H1 (cell line): ENCODE measurements at regions not wholly inside any gene's neighbourhood (a gene's known extent, or its start where the extent isn't known, plus 50 kb on each side); places are given as distances from the start of the nearest gene placed in this dataset.

ENCODE experiments used
- BRCA1 ChIP-seq: IDR thresholded peaks from 2 replicates; pipeline ENCODE4 v1.6.1; 2012; ENCODE audit warnings: low read depth, low read length, improper control_type of control experiment
- EGR1 ChIP-seq: IDR thresholded peaks from 2 replicates; pipeline ENCODE4 v1.6.1; 2011; ENCODE audit warnings: low read depth, low read length, borderline replicate concordance
- JUN ChIP-seq: IDR thresholded peaks from 2 replicates; pipeline ENCODE4 v1.6.1; 2011; ENCODE audit warnings: low read depth, mild to moderate bottlenecking, improper control_type of control experiment, low read length
- MAFK ChIP-seq: IDR thresholded peaks from 2 replicates; pipeline ENCODE4 v1.6.1; 2012; ENCODE audit warnings: low read depth, mild to moderate bottlenecking, improper control_type of control experiment, low read length
- RXRA ChIP-seq: IDR thresholded peaks from 2 replicates; pipeline ENCODE4 v1.6.1; 2011; ENCODE audit warnings: low read depth, mild to moderate bottlenecking, low read length, moderate library complexity; ENCODE audit not compliant: insufficient read depth
- TAF1 ChIP-seq: IDR thresholded peaks from 2 replicates; pipeline ENCODE4 v1.6.1; 2011; ENCODE audit warnings: mild to moderate bottlenecking, low read depth, low read length
- TF ChIP-seq, protein P1 (sequence below), 3 experiments: IDR thresholded peaks; 1 replicate in 2 of 3; 2 replicates in 1 of 3; pipeline versions ENCODE4 v1.5.1 to v1.6.1; 2011; ENCODE audit warnings: low read length in 3 of 3, mild to moderate bottlenecking in 3 of 3, inconsistent platforms in 2 of 3, low read depth in 1 of 3, moderate library complexity in 1 of 3; ENCODE audit not compliant: insufficient read depth in 1 of 3; ENCODE audit errors: control extremely low read depth in 1 of 3
- TF ChIP-seq, protein P2 (sequence below): IDR thresholded peaks from 2 replicates; pipeline ENCODE4 v1.6.1; 2011; ENCODE audit warnings: low read length, improper control_type of control experiment

DNA sequence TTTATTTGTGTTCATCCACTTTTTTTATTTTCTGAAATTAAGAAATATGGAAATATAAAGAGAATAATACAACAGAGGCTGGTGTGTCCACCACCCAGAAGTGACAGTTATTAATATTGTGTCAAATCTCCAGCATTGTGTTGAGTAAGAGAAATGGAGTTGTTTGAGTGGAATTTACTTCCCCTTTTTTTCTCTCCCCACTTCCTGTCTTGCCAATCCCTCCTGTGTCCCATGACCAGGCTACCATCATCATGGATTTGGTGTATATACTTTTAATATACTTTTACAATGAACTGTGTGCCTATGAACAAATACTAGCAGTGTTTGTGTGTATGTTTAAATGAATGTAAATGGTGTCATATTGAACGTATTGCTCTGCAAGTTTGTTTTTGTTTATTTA lies 276.9 kb upstream of the SKOR2 start:
- no peak for TF ChIP-seq JUN
- no peak for TF ChIP-seq MAFK
- TF ChIP-seq, protein P1, sequence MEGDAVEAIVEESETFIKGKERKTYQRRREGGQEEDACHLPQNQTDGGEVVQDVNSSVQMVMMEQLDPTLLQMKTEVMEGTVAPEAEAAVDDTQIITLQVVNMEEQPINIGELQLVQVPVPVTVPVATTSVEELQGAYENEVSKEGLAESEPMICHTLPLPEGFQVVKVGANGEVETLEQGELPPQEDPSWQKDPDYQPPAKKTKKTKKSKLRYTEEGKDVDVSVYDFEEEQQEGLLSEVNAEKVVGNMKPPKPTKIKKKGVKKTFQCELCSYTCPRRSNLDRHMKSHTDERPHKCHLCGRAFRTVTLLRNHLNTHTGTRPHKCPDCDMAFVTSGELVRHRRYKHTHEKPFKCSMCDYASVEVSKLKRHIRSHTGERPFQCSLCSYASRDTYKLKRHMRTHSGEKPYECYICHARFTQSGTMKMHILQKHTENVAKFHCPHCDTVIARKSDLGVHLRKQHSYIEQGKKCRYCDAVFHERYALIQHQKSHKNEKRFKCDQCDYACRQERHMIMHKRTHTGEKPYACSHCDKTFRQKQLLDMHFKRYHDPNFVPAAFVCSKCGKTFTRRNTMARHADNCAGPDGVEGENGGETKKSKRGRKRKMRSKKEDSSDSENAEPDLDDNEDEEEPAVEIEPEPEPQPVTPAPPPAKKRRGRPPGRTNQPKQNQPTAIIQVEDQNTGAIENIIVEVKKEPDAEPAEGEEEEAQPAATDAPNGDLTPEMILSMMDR (IDR thresholded peaks at IDR 0.05; ENCODE audit: control extremely low read depth in 1 of 3, insufficient read depth in 1 of 3, low read depth in 1 of 3, low read length in 3 of 3), result no peak
- TF ChIP-seq, protein P2, sequence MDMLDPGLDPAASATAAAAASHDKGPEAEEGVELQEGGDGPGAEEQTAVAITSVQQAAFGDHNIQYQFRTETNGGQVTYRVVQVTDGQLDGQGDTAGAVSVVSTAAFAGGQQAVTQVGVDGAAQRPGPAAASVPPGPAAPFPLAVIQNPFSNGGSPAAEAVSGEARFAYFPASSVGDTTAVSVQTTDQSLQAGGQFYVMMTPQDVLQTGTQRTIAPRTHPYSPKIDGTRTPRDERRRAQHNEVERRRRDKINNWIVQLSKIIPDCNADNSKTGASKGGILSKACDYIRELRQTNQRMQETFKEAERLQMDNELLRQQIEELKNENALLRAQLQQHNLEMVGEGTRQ, result no peak
- TF ChIP-seq TAF1, result no peak
- TF ChIP-seq RXRA, result no peak
- no peak for TF ChIP-seq EGR1
- TF ChIP-seq BRCA1, result no peak
